Osteoblast (primary cell): ENCODE measurements at regions not wholly inside any gene's neighbourhood (a gene's known extent, or its start where the extent isn't known, plus 50 kb on each side); places are given as distances from the start of the nearest gene placed in this dataset.
A peak's percentile ranks its signal among the peaks of the same experiment; 100 is the strongest.

Source experiments
- DNase-seq: peaks from one replicate; pipeline ENCODE4 v3.0.0; 2011; ENCODE audit warnings: low spot score, mixed read lengths; ENCODE audit not compliant: insufficient read length; ENCODE audit errors: missing footprints
- H2AFZ ChIP-seq: 2 replicates; pipeline ENCODE4 v1.6.0; 2011; ENCODE audit warnings: mild to moderate bottlenecking, low read length
- H3K27ac ChIP-seq: 2 replicates; pipeline ENCODE4 v1.5.1; 2011; ENCODE audit warnings: mild to moderate bottlenecking, low read depth, low read length, moderate library complexity
- H3K27me3 ChIP-seq: 2 replicates; pipeline ENCODE4 v1.6.0; 2012; ENCODE audit warnings: mild to moderate bottlenecking, control low read depth, inconsistent platforms, low read length, moderate library complexity; ENCODE audit not compliant: insufficient read depth
- H3K36me3 ChIP-seq: 2 replicates; pipeline ENCODE4 v1.5.1; 2011; ENCODE audit warnings: mild to moderate bottlenecking, low read length, control low read depth, moderate library complexity; ENCODE audit not compliant: insufficient read depth
- H3K4me1 ChIP-seq: 2 replicates; pipeline ENCODE4 v1.5.1; 2011; ENCODE audit warnings: mild to moderate bottlenecking, low read length, control low read depth, moderate library complexity; ENCODE audit not compliant: insufficient read depth
- H3K4me2 ChIP-seq: 2 replicates; pipeline ENCODE4 v1.6.0; 2011; ENCODE audit warnings: mild to moderate bottlenecking, low read length; ENCODE audit not compliant: insufficient read depth
- H3K4me3 ChIP-seq: fragments of 200-600 bp; sonication (generic); 3 replicates; pipeline ENCODE4 v1.5.1; 2012; ENCODE audit warnings: mild to moderate bottlenecking, low read length, inconsistent platforms; ENCODE audit not compliant: insufficient read depth
- H3K79me2 ChIP-seq: 2 replicates; pipeline ENCODE4 v1.6.0; 2012; ENCODE audit warnings: mild to moderate bottlenecking, low read length, control low read depth, inconsistent platforms; ENCODE audit not compliant: insufficient read depth
- H3K9me3 ChIP-seq: 2 replicates; pipeline ENCODE4 v1.5.1; 2011; ENCODE audit warnings: low read depth, low read length, control low read depth
- H4K20me1 ChIP-seq: 2 replicates; pipeline ENCODE4 v1.6.0; 2012; ENCODE audit warnings: mild to moderate bottlenecking, low read length, control low read depth; ENCODE audit not compliant: insufficient read depth
- CTCF ChIP-seq: IDR thresholded peaks from 2 replicates; pipeline ENCODE4 v1.5.1; 2011; ENCODE audit warnings: mild to moderate bottlenecking, low read depth, low read length, moderate library complexity; ENCODE audit errors: extremely low read depth

- peaks cover 19% of the 10 kb centered on the region for H3K4me1 ChIP-seq
- no peaks in the 10 kb centered on the region for H3K9me3 ChIP-seq
- peak; percentile 59 for DNase-seq
- H3K79me2 ChIP-seq = no peaks in the 10 kb centered on the region
- no peaks in the 10 kb centered on the region for H3K27me3 ChIP-seq
- H3K4me3 ChIP-seq = no peak overlapping the region
- no peaks in the 10 kb centered on the region for H4K20me1 ChIP-seq
- H2AFZ ChIP-seq = no peak overlapping the region
- peak overlapping the region; percentile 28 for H3K4me2 ChIP-seq
- H3K36me3 ChIP-seq = no peaks in the 10 kb centered on the region
- no peak overlapping the region for H3K27ac ChIP-seq
- TF ChIP-seq CTCF = no peak
Measured at GRCh38 chr17:71790791-71791190, 330.0 kb upstream of the SOX9 start.

GRCh38 chr17:71791311-71791710, 329.5 kb upstream of the SOX9 start:
- no peaks in the 10 kb centered on the region for H4K20me1 ChIP-seq
- TF ChIP-seq CTCF = no peak
- DNase-seq = peak; percentile 19
- no peaks in the 10 kb centered on the region for H3K79me2 ChIP-seq
- no peak overlapping the region for H3K4me3 ChIP-seq
- H2AFZ ChIP-seq = no peak overlapping the region
- no peaks in the 10 kb centered on the region for H3K27me3 ChIP-seq
- no peak overlapping the region for H3K27ac ChIP-seq
- H3K4me1 ChIP-seq = peaks cover 19% of the 10 kb centered on the region
- peak overlapping the region; percentile 28 for H3K4me2 ChIP-seq
- H3K9me3 ChIP-seq = no peaks in the 10 kb centered on the region
- no peaks in the 10 kb centered on the region for H3K36me3 ChIP-seq

- Histone ChIP-seq H4K20me1 (no peaks in the 10 kb centered on the region), H3K36me3 (no peaks in the 10 kb centered on the region), H2AFZ (no peak overlapping the region), H3K4me3 (no peak overlapping the region), H3K4me2 (peak overlapping the region; percentile 56), H3K9me3 (no peaks in the 10 kb centered on the region), H3K27ac (peak overlapping the region; percentile 34), H3K4me1 (peaks cover 19% of the 10 kb centered on the region), H3K27me3 (peaks cover 4% of the 10 kb centered on the region), H3K79me2 (no peaks in the 10 kb centered on the region)
- TF ChIP-seq CTCF = no peak
- DNase-seq = peak; percentile 77
Measured at GRCh38 chr17:71792966-71793365, 327.9 kb upstream of the SOX9 start.

- H2AFZ ChIP-seq = no peak overlapping the region
- TF ChIP-seq CTCF = no peak
- no peaks in the 10 kb centered on the region for H3K79me2 ChIP-seq
- no peak overlapping the region for H3K4me3 ChIP-seq
- no peak overlapping the region for H3K4me2 ChIP-seq
- no peak overlapping the region for H3K27ac ChIP-seq
- peaks cover 4% of the 10 kb centered on the region for H3K27me3 ChIP-seq
- no peaks in the 10 kb centered on the region for H3K36me3 ChIP-seq
- no peaks in the 10 kb centered on the region for H3K9me3 ChIP-seq
- H3K4me1 ChIP-seq = peaks cover 19% of the 10 kb centered on the region
- H4K20me1 ChIP-seq = no peaks in the 10 kb centered on the region
- DNase-seq = no peak
Measured at GRCh38 chr17:71793518-71793917, 327.3 kb upstream of the SOX9 start.
